Smooth muscle cell (in vitro differentiated cells): ENCODE measurements at regions not wholly inside any gene's neighbourhood (a gene's known extent, or its start where the extent isn't known, plus 50 kb on each side); places are given as distances from the start of the nearest gene placed in this dataset.

Experiments used
- DNase-seq: peaks from one replicate; lab custom pipeline; 2025; ENCODE audit not compliant: unreplicated experiment; lab: John Stamatoyannopoulos, UW
- H2AFZ ChIP-seq: fragments of 200-600 bp; sonication (generic); 2 replicates; pipeline ENCODE4 v1.6.0; 2016; ENCODE audit warnings: antibody characterized with exemption, low read depth, mild to moderate bottlenecking
- H3F3A ChIP-seq: fragments of 200-600 bp; sonication (generic); 2 replicates; pipeline ENCODE4 v1.6.0; 2017; ENCODE audit warnings: antibody characterized with exemption, low read depth
- H3K27ac ChIP-seq: fragments of 200-600 bp; sonication (generic); 2 replicates; pipeline ENCODE4 v1.5.1; 2016; ENCODE audit warnings: low read depth, mild to moderate bottlenecking
- H3K27me3 ChIP-seq: fragments of 200-600 bp; sonication (generic); 2 replicates; pipeline ENCODE4 v1.6.1; 2016; ENCODE audit warnings: low read depth, mild to moderate bottlenecking
- H3K36me3 ChIP-seq: fragments of 200-600 bp; sonication (generic); 2 replicates; pipeline ENCODE4 v1.5.1; 2016; ENCODE audit warnings: low read depth
- H3K4me1 ChIP-seq: fragments of 200-600 bp; sonication (generic); 2 replicates; pipeline ENCODE4 v1.5.1; 2016; ENCODE audit warnings: low read depth
- H3K4me2 ChIP-seq: fragments of 200-600 bp; sonication (generic); 2 replicates; pipeline ENCODE4 v1.6.0; 2016; ENCODE audit warnings: mild to moderate bottlenecking
- H3K4me3 ChIP-seq: fragments of 200-600 bp; sonication (generic); 2 replicates; pipeline ENCODE4 v1.5.1; 2016; ENCODE audit warnings: mild to moderate bottlenecking
- H3K79me2 ChIP-seq: fragments of 200-600 bp; sonication (generic); 2 replicates; pipeline ENCODE4 v1.6.0; 2016; ENCODE audit warnings: low read depth, mild to moderate bottlenecking
- H3K9ac ChIP-seq: fragments of 200-600 bp; sonication (generic); 2 replicates; pipeline ENCODE4 v1.6.0; 2016; ENCODE audit warnings: low read depth
- H3K9me3 ChIP-seq: fragments of 200-600 bp; sonication (generic); replicated peaks from 2 replicates; pipeline ENCODE4 v1.5.1; 2016; ENCODE audit warnings: low read depth
- H4K20me1 ChIP-seq: fragments of 200-600 bp; sonication (generic); 2 replicates; pipeline ENCODE4 v1.6.0; 2016; ENCODE audit warnings: low read depth
- WGBS: methylation state at CpG from one replicate; pipeline ENCODE4 v1.1.7; 2016; ENCODE audit warnings: low lambda C conversion rate; 5-methylcytosine and 5-hydroxymethylcytosine counted together
- TF ChIP-seq, protein P1 (sequence below): fragments of 200-600 bp; sonication (generic); IDR thresholded peaks from 2 replicates; pipeline ENCODE4 v1.5.1; 2017; ENCODE audit warnings: borderline replicate concordance, mild to moderate bottlenecking, antibody characterized with exemption; ENCODE audit not compliant: insufficient read depth, poor library complexity, severe bottlenecking

DNA sequence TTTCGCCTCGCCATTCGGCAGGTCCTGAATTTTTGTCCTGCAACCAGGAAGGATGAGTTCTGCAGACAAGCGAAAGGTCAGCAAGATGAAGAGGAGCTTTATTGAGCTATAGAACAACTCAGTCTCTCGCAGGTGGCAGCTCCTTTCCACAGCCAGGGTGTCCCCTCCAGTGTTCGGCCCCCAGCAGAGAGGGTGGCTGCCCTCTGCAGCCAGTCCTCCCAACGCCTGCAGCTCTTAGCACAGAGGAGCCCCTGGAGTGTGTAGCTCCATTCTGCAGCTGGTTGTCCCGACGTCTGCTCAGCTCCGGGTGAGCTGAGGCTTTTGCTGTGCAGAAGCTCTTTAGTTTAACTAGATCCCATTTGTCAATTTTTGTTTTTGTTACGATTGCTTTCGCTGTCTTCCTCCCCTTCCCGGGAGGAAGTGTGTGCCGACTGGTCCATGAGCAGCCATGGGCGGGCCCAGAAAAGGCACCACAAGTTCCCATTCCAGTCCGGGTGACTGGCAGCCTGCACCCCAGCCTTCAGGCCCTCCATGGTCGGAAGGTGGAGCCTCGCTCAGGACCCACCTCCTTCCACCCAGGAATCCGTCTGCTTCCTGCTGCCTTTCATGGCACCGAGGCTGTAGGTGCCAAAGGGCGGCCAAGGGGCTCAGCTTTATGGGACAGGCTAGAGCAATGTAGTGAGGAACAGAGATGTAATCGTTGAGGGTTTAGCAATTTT, 497.8 kb upstream of the CNTN4 start:
- Histone ChIP-seq H3K4me3 (no peak overlapping the region), H2AFZ (no peak overlapping the region), H3F3A (no peaks in the 10 kb centered on the region), H3K27ac (no peak overlapping the region), H3K4me2 (no peak overlapping the region), H3K27me3 (no peaks in the 10 kb centered on the region), H4K20me1 (no peaks in the 10 kb centered on the region), H3K9me3 (peaks cover 3% of the 10 kb centered on the region), H3K79me2 (no peaks in the 10 kb centered on the region), H3K9ac (no peak overlapping the region), H3K36me3 (no peaks in the 10 kb centered on the region), H3K4me1 (no peaks in the 10 kb centered on the region)
- DNase-seq = no peak
- 90% methylated on average over 22 of the region's 22 CpGs for WGBS
- TF ChIP-seq, protein P1, sequence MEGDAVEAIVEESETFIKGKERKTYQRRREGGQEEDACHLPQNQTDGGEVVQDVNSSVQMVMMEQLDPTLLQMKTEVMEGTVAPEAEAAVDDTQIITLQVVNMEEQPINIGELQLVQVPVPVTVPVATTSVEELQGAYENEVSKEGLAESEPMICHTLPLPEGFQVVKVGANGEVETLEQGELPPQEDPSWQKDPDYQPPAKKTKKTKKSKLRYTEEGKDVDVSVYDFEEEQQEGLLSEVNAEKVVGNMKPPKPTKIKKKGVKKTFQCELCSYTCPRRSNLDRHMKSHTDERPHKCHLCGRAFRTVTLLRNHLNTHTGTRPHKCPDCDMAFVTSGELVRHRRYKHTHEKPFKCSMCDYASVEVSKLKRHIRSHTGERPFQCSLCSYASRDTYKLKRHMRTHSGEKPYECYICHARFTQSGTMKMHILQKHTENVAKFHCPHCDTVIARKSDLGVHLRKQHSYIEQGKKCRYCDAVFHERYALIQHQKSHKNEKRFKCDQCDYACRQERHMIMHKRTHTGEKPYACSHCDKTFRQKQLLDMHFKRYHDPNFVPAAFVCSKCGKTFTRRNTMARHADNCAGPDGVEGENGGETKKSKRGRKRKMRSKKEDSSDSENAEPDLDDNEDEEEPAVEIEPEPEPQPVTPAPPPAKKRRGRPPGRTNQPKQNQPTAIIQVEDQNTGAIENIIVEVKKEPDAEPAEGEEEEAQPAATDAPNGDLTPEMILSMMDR = no peak

DNA sequence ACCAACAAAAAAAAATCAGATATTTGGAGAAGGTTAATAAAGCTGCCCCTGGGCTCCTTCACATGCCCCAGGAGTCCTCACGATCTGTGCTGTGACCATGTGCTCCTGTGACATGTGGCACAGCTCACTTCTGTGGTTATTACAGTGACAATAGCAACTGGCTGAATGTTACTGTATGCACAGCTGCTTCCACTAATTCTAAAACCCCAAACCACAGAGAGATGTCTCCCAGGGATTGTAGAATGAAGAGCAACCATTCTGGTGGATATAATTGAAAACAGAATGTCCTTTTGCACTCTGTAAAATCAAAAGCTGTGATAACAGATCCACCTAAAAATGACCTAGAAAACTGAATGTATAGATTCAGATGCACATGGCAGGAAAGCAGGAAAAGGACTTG, 489.2 kb upstream of the CNTN4 start:
- H3F3A ChIP-seq = no peaks in the 10 kb centered on the region
- no peaks in the 10 kb centered on the region for H3K4me1 ChIP-seq
- no peak overlapping the region for H3K4me3 ChIP-seq
- no peak overlapping the region for H3K27ac ChIP-seq
- DNase-seq = no peak
- H3K36me3 ChIP-seq = no peaks in the 10 kb centered on the region
- H2AFZ ChIP-seq = no peak overlapping the region
- H3K9me3 ChIP-seq = no peaks in the 10 kb centered on the region
- 35% methylated on average over 1 of the region's 1 CpG for WGBS
- no peaks in the 10 kb centered on the region for H3K27me3 ChIP-seq
- H3K79me2 ChIP-seq = no peaks in the 10 kb centered on the region
- TF ChIP-seq, protein P1 = no peak
- H4K20me1 ChIP-seq = no peaks in the 10 kb centered on the region
- H3K9ac ChIP-seq = no peak overlapping the region
- H3K4me2 ChIP-seq = no peak overlapping the region

DNA sequence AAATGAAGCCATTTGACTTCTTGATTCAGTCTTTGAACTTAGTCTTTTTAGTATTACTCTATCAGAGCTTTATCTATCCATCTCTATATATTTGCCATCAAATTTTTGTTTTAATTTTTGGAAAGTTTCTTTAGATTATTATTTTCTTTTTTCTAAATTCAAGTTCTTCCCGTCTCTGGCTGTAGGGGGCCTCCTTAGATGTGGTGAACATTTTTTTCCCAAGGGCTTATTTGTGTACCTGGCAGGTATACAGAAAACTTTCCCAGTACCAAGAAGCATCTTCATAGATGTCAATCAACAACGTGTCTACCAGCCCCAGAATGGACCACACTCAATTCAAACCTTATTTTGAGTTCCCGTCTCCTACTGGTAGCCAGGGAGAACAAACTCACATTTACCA, 486.8 kb upstream of the CNTN4 start:
- Histone ChIP-seq H2AFZ (no peak overlapping the region), H3K4me2 (no peak overlapping the region), H3F3A (no peaks in the 10 kb centered on the region), H3K36me3 (no peaks in the 10 kb centered on the region), H3K27ac (no peak overlapping the region), H3K79me2 (no peaks in the 10 kb centered on the region), H3K27me3 (no peaks in the 10 kb centered on the region), H3K9ac (no peak overlapping the region), H3K9me3 (no peaks in the 10 kb centered on the region), H3K4me1 (no peaks in the 10 kb centered on the region), H3K4me3 (no peak overlapping the region), H4K20me1 (no peaks in the 10 kb centered on the region)
- TF ChIP-seq, protein P1 = no peak
- 55% methylated on average over 3 of the region's 3 CpGs for WGBS
- no peak for DNase-seq

DNA sequence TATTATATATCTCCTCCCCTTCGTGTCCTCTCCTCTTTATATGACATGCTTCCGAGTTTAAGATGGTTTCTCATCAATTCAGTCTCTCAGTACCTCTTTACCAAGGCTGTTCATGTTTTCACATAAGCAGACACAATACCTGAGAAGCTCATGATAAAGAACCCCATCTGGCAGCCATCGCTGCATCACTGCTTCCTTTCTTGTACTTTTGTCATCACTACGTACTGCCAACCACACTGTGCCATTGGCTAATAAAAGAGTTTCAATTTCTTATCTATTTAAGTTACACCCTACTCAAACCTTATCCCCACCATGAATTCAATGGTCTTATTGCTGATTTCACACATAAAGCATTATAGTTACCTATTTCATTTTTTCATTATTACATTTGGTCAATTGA, 484.7 kb upstream of the CNTN4 start:
- 80% methylated on average over 4 of the region's 4 CpGs for WGBS
- Histone ChIP-seq H3K4me2 (no peak overlapping the region), H3F3A (no peaks in the 10 kb centered on the region), H3K9me3 (no peaks in the 10 kb centered on the region), H3K4me1 (no peaks in the 10 kb centered on the region), H2AFZ (no peak overlapping the region), H4K20me1 (no peaks in the 10 kb centered on the region), H3K4me3 (no peak overlapping the region), H3K27ac (no peak overlapping the region), H3K36me3 (no peaks in the 10 kb centered on the region), H3K27me3 (no peaks in the 10 kb centered on the region), H3K9ac (no peak overlapping the region), H3K79me2 (no peaks in the 10 kb centered on the region)
- DNase-seq = no peak
- TF ChIP-seq, protein P1 = no peak
